ENCODE measurements at regions not wholly inside any gene's neighbourhood (a gene's known extent, or its start where the extent isn't known, plus 50 kb on each side); places are given as distances from the start of the nearest gene placed in this dataset.

- Histone ChIP-seq H4K20me1 (ENCODE audit: control insufficient read depth, insufficient read depth, low read length, poor library complexity, severe bottlenecking) (no peaks in the 10 kb centered on the region), H3K9me3 (ENCODE audit: control extremely low read depth in 1 of 3, control insufficient read depth in 2 of 3, insufficient read depth in 1 of 3, low read length in 2 of 3) (no peaks in the 10 kb centered on the region), H3K4me3 (ENCODE audit: control extremely low read depth in 1 of 5, extremely low read depth in 1 of 5, insufficient read depth in 1 of 5, low read depth in 2 of 5, low read length in 4 of 5) (no peak overlapping the region), H3K4me1 (ENCODE audit: control insufficient read depth in 2 of 2, insufficient read depth in 2 of 2, low read length in 2 of 2) (no peaks in the 10 kb centered on the region), H3K9ac (ENCODE audit: low read length) (no peak overlapping the region), H3K4me2 (replicated peaks; ENCODE audit: low read depth, low read length, poor library complexity, severe bottlenecking) (no peak overlapping the region), H3K27me3 (replicated peaks in 1 of 4; ENCODE audit: control extremely low read depth in 1 of 4, control insufficient read depth in 3 of 4, insufficient read depth in 4 of 4, low read length in 3 of 4) (no peaks in the 10 kb centered on the region), H3K27ac (ENCODE audit: low read length in 2 of 2) (no peak overlapping the region), H2AFZ (ENCODE audit: insufficient read depth, low read depth, low read length, poor library complexity, severe bottlenecking) (no peak overlapping the region), H3K79me2 (ENCODE audit: control insufficient read depth, insufficient read depth, low read length) (no peaks in the 10 kb centered on the region), H3K36me3 (replicated peaks in 1 of 2; ENCODE audit: control extremely low read depth in 1 of 2, control insufficient read depth in 1 of 2, extremely low read depth in 1 of 2, insufficient read depth in 2 of 2, low read length in 1 of 2) (no peaks in the 10 kb centered on the region)
- Mint-ChIP-seq H3K9me3 (ENCODE audit: insufficient read depth) (no peaks in the 10 kb centered on the region), H3K27ac (no peak overlapping the region), H3K4me3 (no peak overlapping the region), H3K4me1 (peaks cover 6% of the 10 kb centered on the region), H3K27me3 (peaks cover 3% of the 10 kb centered on the region)
- no peak for DNase-seq
- WGBS (ENCODE audit: insufficient coverage), result 80% methylated on average over 2 of the region's 5 CpGs
- ChIA-PET CTCF (no interaction called here), POLR2A (interaction anchor here (0.5 kb wide), 1 partner anchor 228 kb away, joined by 3 read pairs; no protein-coding TSS in a partner anchor)
- no peak for ATAC-seq (ENCODE audit: low read depth)
- intact Hi-C loops (cut with micrococcal nuclease), result no loop called here
- no peak for TF ChIP-seq EZH2 (IDR thresholded peaks at IDR 0.05; ENCODE audit: borderline replicate concordance, insufficient read depth, low read depth, low read length, poor library complexity, severe bottlenecking)
These were observed 251.8 kb downstream of the KCNRG start for GRCh38 chr13:50267066-50267465.

DNA sequence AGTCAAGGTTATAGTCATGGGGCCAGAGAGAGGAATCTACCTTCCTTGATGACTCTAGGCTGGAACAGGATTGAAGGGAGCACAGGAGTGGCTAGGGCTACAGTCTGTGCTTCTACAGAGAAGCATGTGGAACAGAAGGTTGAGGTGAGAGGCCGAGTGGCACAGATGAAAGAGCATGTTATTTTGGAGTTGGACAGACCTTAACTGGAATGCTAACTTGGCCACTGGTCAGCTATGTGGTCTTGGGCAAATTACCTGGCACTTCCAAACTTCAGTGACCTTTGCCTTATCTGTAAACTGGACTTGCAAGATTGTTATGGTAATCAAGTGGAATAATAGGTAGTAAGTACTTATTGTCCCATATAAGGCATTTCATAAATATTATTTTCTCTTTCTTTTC, 252.7 kb downstream of the KCNRG start:
- DNase-seq (no peak), ATAC-seq (ENCODE audit: low read depth) (no peak)
- 100% methylated on average over 1 of the region's 1 CpG for WGBS (ENCODE audit: insufficient coverage)
- CTCF ChIA-PET, result interaction anchor here (1.5 kb wide), 1 partner anchor 183 kb away, joined by 3 read pairs; no protein-coding TSS in a partner anchor
- peaks cover 3% of the 10 kb centered on the region for H3K27me3 Mint-ChIP-seq
- H3K27ac ChIP-seq (ENCODE audit: low read length in 2 of 2), result no peak overlapping the region
- H3K27me3 ChIP-seq (replicated peaks in 1 of 4; ENCODE audit: control extremely low read depth in 1 of 4, control insufficient read depth in 3 of 4, insufficient read depth in 4 of 4, low read length in 3 of 4), result no peaks in the 10 kb centered on the region
- no peak overlapping the region for H3K4me2 ChIP-seq (replicated peaks; ENCODE audit: low read depth, low read length, poor library complexity, severe bottlenecking)
- intact Hi-C loops (cut with micrococcal nuclease), result no loop called here
- H3K27ac Mint-ChIP-seq, result no peak overlapping the region
- no peaks in the 10 kb centered on the region for H3K9me3 Mint-ChIP-seq (ENCODE audit: insufficient read depth)
- no peak overlapping the region for H3K9ac ChIP-seq (ENCODE audit: low read length)
- H3K79me2 ChIP-seq (ENCODE audit: control insufficient read depth, insufficient read depth, low read length), result no peaks in the 10 kb centered on the region
- no peaks in the 10 kb centered on the region for H4K20me1 ChIP-seq (ENCODE audit: control insufficient read depth, insufficient read depth, low read length, poor library complexity, severe bottlenecking)
- H2AFZ ChIP-seq (ENCODE audit: insufficient read depth, low read depth, low read length, poor library complexity, severe bottlenecking), result no peak overlapping the region
- H3K4me1 Mint-ChIP-seq, result peaks cover 6% of the 10 kb centered on the region
- no peak overlapping the region for H3K4me3 Mint-ChIP-seq
- no peak for TF ChIP-seq CTCF (IDR thresholded peaks at IDR 0.05)
- TF ChIP-seq EZH2 (IDR thresholded peaks at IDR 0.05; ENCODE audit: borderline replicate concordance, insufficient read depth, low read depth, low read length, poor library complexity, severe bottlenecking), result no peak
- no peak overlapping the region for H3K4me3 ChIP-seq (ENCODE audit: control extremely low read depth in 1 of 5, extremely low read depth in 1 of 5, insufficient read depth in 1 of 5, low read depth in 2 of 5, low read length in 4 of 5)
- H3K4me1 ChIP-seq (ENCODE audit: control insufficient read depth in 2 of 2, insufficient read depth in 2 of 2, low read length in 2 of 2), result no peaks in the 10 kb centered on the region
- POLR2A ChIA-PET, result no interaction called here
- H3K36me3 ChIP-seq (replicated peaks in 1 of 2; ENCODE audit: control extremely low read depth in 1 of 2, control insufficient read depth in 1 of 2, extremely low read depth in 1 of 2, insufficient read depth in 2 of 2, low read length in 1 of 2), result no peaks in the 10 kb centered on the region
- H3K9me3 ChIP-seq (ENCODE audit: control extremely low read depth in 1 of 3, control insufficient read depth in 2 of 3, insufficient read depth in 1 of 3, low read length in 2 of 3), result no peaks in the 10 kb centered on the region
